Sigmoid colon (tissue), 4 donors: ENCODE measurements at regions not wholly inside any gene's neighbourhood (a gene's known extent, or its start where the extent isn't known, plus 50 kb on each side); places are given as distances from the start of the nearest gene placed in this dataset.

Source experiments
- CTCF ChIP-seq, 4 experiments: fragments of 450-650 bp in 3 of 4; fragments of 200-600 bp in 1 of 4; IDR thresholded peaks; one replicate each; pipeline ENCODE4 v1.5.1; 2016 to 2019; ENCODE audit warnings: antibody characterized with exemption in 4 of 4, mild to moderate bottlenecking in 3 of 4, moderate library complexity in 2 of 4
- EP300 ChIP-seq, 4 donors: sonication (generic); formaldehyde crosslinking; IDR thresholded peaks; one replicate each; pipeline ENCODE4 v1.6.1; 2017; ENCODE audit warnings: antibody characterized with exemption in 4 of 4

GRCh38 chr7:113008755-113009154 lies 77.9 kb downstream of the GPR85 start:
- TF ChIP-seq CTCF (IDR thresholded peaks at IDR 0.05) (no peak), EP300 (IDR thresholded peaks at IDR 0.05) (no peak)
